ENCODE measurements at regions not wholly inside any gene's neighbourhood (a gene's known extent, or its start where the extent isn't known, plus 50 kb on each side); places are given as distances from the start of the nearest gene placed in this dataset.

DNA sequence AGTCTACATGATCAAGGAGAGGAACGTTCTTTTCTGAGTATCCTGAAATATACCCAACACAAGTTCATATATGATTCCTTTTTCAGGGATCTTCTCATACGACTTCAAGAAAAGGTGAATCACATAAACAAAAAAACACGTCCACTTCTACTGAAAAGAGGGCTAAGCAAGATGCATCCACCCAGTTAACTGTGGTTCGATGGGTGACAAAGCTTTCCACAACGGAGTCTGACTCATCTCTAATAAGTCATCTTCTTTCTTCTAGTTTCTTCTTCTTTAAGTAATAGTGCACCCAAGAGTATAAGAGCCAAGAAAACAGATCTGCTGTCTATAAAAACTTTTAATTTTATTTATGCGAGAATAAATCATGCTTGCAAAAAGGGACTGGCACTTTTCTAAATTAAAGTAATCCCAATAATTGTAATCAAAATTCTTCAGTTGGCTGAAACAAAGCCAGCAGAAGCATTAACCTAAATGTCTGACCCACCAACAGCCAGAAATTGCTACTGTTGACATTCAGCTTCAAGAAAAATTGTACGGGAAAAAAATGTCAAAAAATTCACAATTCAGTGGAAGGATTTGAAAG lies 146.9 kb upstream of the ANK3 start:
- no peak for TF ChIP-seq POLR2A (IDR thresholded peaks at IDR 0.05)
- TF ChIP-seq CTCF (IDR thresholded peaks at IDR 0.05), result no peak

Data from esophagus squamous epithelium (tissue), 4 donors.